NK-92 (cell line): ENCODE measurements at regions not wholly inside any gene's neighbourhood (a gene's known extent, or its start where the extent isn't known, plus 50 kb on each side); places are given as distances from the start of the nearest gene placed in this dataset.

Source experiments
- DNase-seq: peaks from one replicate; lab custom pipeline; 2025; ENCODE audit not compliant: unreplicated experiment; lab: John Stamatoyannopoulos, UW

DNA sequence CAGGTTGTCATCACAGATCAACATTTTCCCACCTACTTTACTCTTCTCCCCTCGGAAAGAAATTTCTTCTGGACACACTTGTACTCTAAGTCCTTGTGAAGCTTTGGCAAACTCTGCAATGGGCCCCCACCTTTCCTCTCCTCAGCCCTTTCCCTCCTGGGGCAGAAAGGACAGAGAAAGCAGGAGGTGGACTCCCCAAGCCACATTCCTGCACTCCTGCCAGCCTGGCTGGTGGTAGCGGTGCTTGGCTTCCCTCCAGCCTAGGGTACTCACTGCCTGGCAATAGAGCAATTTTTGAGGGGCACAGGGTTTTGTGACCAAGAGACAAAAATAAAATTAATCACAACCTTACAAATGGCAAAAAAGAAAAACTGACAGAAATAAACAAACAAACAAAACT is 451.4 kb downstream of the ZSWIM6 start:
- no peak for DNase-seq

DNA sequence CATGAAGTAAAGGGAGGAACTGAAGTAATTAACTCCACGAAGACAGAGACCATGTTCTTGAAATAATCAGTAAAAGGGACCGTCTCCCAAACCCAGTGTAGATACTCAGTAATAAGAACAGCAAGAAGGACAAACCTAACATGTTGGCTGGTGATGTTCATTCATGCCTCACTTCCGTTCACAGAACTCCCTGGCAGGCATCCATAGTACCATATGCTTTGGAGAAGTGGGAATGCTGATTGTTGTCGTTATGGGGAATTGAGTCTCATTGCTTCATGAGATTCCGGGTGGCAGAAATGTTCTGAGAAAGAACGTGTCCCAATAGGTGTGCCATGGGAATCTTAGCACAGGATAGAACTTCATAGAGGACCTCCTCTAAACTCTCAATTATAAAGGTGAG is 452.3 kb downstream of the ZSWIM6 start:
- no peak for DNase-seq

GRCh38 chr5:61788548-61788947 is 456.5 kb downstream of the ZSWIM6 start:
- no peak for DNase-seq

GRCh38 chr5:61790007-61790406 is 457.9 kb downstream of the ZSWIM6 start:
- DNase-seq: no peak

- DNase-seq: no peak
These were observed 458.6 kb downstream of the ZSWIM6 start for GRCh38 chr5:61790678-61791077.

GRCh38 chr5:61796773-61797172 is 464.7 kb downstream of the ZSWIM6 start:
- DNase-seq: no peak

DNA sequence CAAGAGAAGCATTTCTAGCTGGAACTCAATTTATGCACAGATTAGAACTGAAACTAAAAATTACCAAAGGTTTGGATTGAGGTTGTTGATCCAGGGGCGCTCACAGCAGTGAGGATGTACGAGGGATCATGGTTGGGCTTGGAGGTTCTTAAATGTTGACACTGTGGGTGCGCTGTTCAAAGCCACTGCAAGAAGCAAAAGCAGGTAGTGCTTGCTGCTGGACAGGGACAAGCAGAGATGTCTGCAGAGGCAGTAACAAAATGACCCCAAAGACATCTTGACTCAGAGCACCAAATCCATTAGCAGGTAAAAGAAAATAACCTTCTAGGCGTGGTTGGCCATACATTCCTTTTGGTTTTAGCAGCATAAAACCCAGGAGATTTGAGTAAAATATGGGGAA is 468.4 kb downstream of the ZSWIM6 start:
- no peak for DNase-seq

DNA sequence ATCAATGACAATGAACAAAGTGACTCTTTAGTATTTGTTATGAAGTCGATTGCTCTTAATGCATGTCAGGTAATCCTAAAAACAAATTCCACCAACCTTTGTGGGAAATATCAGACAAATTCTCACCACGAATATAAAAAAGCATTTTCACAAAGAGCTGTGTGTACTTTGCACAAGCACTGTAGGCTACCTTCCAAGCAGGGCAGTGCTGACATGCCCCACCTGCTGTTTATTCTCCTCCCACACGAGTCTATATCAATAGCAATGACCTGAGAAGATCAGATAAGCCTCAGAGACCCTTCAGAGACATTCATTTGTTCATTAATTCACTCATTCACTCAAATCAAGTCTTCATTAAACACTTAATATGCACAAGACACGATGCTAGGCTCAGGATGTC is 469.1 kb downstream of the ZSWIM6 start:
- DNase-seq: no peak

GRCh38 chr5:61802456-61802855 is 470.4 kb downstream of the ZSWIM6 start:
- no peak for DNase-seq

- no peak for DNase-seq
These were observed 473.0 kb downstream of the ZSWIM6 start for GRCh38 chr5:61805101-61805500.

- no peak for DNase-seq
These were observed 474.5 kb downstream of the ZSWIM6 start for GRCh38 chr5:61806491-61807020.

- DNase-seq: no peak
These were observed 476.0 kb downstream of the ZSWIM6 start for GRCh38 chr5:61808091-61808490.

GRCh38 chr5:61808909-61809308 is 476.9 kb downstream of the ZSWIM6 start:
- DNase-seq: no peak

DNA sequence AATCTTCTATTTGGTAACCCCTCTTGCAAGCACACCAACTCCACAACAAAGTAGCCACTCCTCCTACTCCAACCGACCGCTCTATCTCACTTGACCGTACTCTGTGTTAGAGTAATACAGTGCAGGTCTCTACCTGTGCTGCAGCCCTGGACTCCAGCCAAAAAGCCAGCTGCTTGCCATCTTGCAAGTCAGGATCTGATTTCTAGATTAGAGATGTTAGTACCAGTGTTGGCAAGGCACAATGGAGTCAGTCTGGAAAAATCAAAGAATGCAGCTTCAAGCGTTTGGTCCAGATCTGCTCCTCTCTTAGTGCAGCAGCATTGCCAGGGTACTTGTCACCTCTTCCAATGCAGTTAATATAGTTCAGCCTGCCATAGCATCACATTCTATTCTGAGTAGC is 477.6 kb downstream of the ZSWIM6 start:
- DNase-seq: no peak

DNA sequence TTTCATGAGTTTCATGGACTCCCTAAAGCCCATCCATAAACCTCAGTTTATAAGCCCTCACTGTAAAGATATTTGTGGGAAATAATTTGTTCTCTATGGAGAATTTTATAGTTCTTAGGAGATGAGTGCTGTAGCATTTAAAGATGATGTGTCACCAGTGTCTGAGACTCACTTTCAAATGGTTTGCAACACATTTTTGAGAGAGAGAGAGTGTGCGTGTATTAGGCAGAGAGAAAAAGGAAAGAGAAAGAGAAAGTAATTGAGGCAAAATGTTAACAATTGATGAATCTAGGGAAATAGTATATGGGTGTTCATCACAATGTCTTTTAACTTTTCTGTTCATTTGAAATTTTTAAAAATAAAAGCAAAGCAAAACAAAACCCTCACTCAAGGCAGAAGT is 479.0 kb downstream of the ZSWIM6 start:
- DNase-seq: no peak

- DNase-seq: no peak
These were observed 481.3 kb downstream of the ZSWIM6 start for GRCh38 chr5:61813361-61813760.

- no peak for DNase-seq
These were observed 483.3 kb downstream of the ZSWIM6 start for GRCh38 chr5:61815339-61815738.

GRCh38 chr5:61816146-61816545 is 484.1 kb downstream of the ZSWIM6 start:
- DNase-seq: no peak

GRCh38 chr5:61816585-61817450 is 484.8 kb downstream of the ZSWIM6 start:
- DNase-seq: no peak

- DNase-seq: no peak
These were observed 485.6 kb downstream of the ZSWIM6 start for GRCh38 chr5:61817472-61818326.

DNA sequence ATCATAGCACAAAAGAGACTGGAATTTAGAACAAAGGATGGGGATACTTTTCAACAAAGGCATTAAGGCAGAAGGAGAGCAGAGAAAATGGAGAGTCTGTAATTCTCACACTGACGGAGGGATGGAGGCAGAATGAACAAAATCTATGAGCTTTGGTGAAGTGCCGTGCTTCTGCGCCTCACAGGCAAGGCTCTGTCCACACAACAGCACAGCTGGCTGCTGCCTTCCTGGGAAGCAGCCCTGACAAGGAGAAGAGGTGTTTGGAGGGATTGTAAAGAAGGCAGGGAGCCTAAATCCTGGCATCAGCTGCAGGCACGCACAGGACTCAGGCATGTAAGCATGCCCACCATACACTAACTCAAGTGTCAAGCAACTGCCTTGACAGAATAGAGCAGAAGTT is 485.2 kb upstream of the KIF2A start:
- no peak for DNase-seq

DNA sequence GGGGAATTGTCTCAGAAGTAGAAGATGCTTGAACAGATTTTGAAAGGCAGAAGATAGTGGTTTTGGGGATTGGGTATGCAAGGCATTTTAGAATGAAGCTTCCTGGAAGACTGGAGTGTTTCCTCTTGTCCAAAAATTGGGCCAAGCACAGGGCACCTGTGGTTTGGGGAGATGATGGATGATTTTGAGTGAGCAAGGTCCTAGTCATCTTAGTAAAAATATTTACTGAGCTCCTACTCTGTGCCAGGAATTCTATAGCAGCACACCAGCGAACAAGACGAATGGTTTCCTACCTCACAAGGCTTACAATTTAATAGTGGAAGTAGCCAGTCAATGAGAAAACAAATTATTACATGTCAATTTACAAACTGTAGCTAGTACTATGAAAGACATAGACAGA is 484.4 kb upstream of the KIF2A start:
- DNase-seq: no peak
